ENCODE measurements at regions not wholly inside any gene's neighbourhood (a gene's known extent, or its start where the extent isn't known, plus 50 kb on each side); places are given as distances from the start of the nearest gene placed in this dataset.

DNA sequence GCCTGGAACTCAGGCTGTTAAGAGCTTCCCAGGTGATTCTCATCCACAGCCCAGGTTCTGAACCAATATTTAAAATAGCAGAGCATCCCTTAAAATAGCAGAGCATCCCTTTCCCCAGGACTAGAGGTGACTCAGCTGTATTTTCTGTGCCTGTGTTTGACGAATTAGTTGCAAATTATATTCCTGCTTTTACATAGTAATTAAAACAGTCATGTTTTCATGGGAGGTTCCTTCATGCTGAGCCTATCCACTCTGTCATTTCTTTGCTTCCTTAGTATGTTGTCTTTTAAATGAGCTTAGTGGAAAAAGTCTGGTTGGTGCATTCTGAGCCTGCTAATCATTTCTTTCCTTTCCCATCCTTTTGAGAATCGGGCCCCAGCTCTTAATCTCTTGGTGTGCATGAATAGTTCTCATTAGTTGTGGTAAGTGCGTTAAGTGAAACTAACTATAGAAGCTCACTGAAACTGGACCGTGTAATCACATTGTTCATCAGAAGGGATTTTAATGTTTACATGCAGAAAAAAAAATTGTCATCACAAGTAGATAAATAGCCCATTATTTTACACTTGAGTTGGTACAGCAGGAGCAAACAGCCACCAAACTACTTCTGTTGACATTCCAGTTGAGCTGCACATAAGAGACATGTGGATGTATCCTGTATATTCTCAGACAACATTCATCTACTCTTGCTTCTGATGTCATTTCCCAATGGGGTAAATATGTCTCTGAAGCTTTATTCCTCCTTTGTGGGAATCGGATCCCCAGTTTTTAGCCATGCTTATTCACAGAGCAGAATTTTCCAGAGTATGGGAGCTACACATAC lies 596.9 kb upstream of the WWC1 start:
- no peaks in the 10 kb centered on the region for H3K36me3 ChIP-seq (ENCODE audit: control insufficient read depth, insufficient read depth, low read length)
- no peaks in the 10 kb centered on the region for H3K27me3 ChIP-seq (ENCODE audit: control insufficient read depth, insufficient read depth, low read length)
- no peak for TF ChIP-seq CTCF (IDR thresholded peaks at IDR 0.05; ENCODE audit: insufficient read depth, low read length, poor library complexity, severe bottlenecking)
- H3K4me3 ChIP-seq (ENCODE audit: low read depth, low read length) = no peak overlapping the region
- no peak for DNase-seq (ENCODE audit: low read depth)

DNA sequence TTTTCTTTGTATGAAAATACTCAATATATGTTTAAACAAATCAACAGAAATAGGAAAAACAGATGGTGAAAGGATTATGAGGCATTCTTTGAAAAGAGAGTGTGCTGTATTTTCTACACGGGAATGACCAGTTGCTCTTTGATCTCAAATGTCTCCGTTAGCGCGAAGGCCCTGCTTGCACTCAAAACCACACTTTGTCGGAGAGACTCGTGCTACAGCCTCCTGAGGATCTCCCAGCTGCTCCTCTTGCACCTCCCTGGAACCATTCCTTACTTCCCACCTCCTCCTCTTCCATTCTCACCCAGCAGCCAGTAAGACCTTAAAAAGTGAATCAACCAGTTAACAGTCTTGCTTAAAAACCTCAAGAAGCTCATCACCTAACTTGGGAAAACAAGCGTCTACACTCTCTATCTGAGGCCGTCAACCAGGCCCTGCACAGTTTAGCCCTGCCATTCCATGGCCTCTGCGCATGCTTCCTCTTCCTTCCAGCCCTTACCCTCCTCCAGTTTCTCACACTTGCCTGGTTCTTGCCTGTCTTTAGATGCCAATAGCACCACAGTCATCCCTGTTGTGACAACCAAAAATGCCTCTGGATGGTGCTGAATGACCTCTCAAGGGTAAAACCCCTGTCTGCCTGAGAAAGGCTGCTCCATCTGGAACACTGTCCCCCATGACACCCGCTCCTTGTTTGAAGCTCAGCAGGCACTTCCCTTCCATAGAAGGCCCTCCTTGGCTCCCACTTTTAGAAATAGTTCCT lies 594.7 kb upstream of the WWC1 start:
- Histone ChIP-seq H3K4me3 (ENCODE audit: low read depth, low read length) (no peak overlapping the region), H3K36me3 (ENCODE audit: control insufficient read depth, insufficient read depth, low read length) (no peaks in the 10 kb centered on the region), H3K27me3 (ENCODE audit: control insufficient read depth, insufficient read depth, low read length) (no peaks in the 10 kb centered on the region)
- TF ChIP-seq CTCF (IDR thresholded peaks at IDR 0.05; ENCODE audit: insufficient read depth, low read length, poor library complexity, severe bottlenecking) = no peak
- DNase-seq (ENCODE audit: low read depth) = no peak

- Histone ChIP-seq H3K27me3 (ENCODE audit: control insufficient read depth, insufficient read depth, low read length) (no peaks in the 10 kb centered on the region), H3K36me3 (ENCODE audit: control insufficient read depth, insufficient read depth, low read length) (no peaks in the 10 kb centered on the region), H3K4me3 (ENCODE audit: low read depth, low read length) (no peak overlapping the region)
- DNase-seq (ENCODE audit: low read depth) = peak; percentile 100
- no peak for TF ChIP-seq CTCF (IDR thresholded peaks at IDR 0.05; ENCODE audit: insufficient read depth, low read length, poor library complexity, severe bottlenecking)
Measured at GRCh38 chr5:167699432-167699831, 592.0 kb upstream of the WWC1 start.

GRCh38 chr5:167701051-167701450 lies 590.4 kb upstream of the WWC1 start:
- no peaks in the 10 kb centered on the region for H3K27me3 ChIP-seq (ENCODE audit: control insufficient read depth, insufficient read depth, low read length)
- no peaks in the 10 kb centered on the region for H3K36me3 ChIP-seq (ENCODE audit: control insufficient read depth, insufficient read depth, low read length)
- DNase-seq (ENCODE audit: low read depth) = no peak
- no peak overlapping the region for H3K4me3 ChIP-seq (ENCODE audit: low read depth, low read length)
- no peak for TF ChIP-seq CTCF (IDR thresholded peaks at IDR 0.05; ENCODE audit: insufficient read depth, low read length, poor library complexity, severe bottlenecking)

DNA sequence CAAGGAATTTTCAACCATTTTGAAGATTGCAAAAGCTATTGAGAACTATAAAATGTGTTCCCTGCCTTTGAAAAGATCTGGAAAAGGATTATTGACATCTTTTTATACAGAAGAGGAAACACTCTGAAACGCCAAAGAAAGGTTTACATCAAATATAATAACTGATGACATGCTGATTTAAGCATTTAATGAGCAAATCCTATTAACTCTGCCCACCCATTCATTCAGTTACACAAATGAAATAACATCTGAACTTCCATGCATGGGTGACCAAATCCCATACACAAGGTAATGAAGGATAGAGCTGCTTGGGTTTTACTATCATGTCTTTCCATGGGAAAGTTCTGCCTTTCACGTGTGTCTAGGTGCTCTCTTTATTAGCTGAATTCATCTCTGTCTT lies 589.4 kb upstream of the WWC1 start:
- no peak for TF ChIP-seq CTCF (IDR thresholded peaks at IDR 0.05; ENCODE audit: insufficient read depth, low read length, poor library complexity, severe bottlenecking)
- H3K36me3 ChIP-seq (ENCODE audit: control insufficient read depth, insufficient read depth, low read length) = no peaks in the 10 kb centered on the region
- no peak overlapping the region for H3K4me3 ChIP-seq (ENCODE audit: low read depth, low read length)
- no peaks in the 10 kb centered on the region for H3K27me3 ChIP-seq (ENCODE audit: control insufficient read depth, insufficient read depth, low read length)
- no peak for DNase-seq (ENCODE audit: low read depth)

All from kidney epithelial cell (primary cell).